H1 (cell line): ENCODE measurements at regions not wholly inside any gene's neighbourhood (a gene's known extent, or its start where the extent isn't known, plus 50 kb on each side); places are given as distances from the start of the nearest gene placed in this dataset.

Experiments used
- CTCF ChIA-PET: fragments of 300-600 bp; sonication (Branson Sonifier 250); formaldehyde crosslinking; loops from one replicate; lab custom pipeline; 2021; ENCODE audit not compliant: partially characterized antibody; lab: Charles Lee
- POLR2A ChIA-PET: fragments of 300-600 bp; sonication (Branson Sonifier 250); formaldehyde crosslinking; loops from one replicate; lab custom pipeline; 2021; ENCODE audit warnings: inconsistent platforms; ENCODE audit not compliant: partially characterized antibody; lab: Charles Lee
- DNase-seq, 2 experiments: peaks; one replicate each; pipeline versions ENCODE4 v3.0.0 to v3.0.0-alpha.2; 2010 to 2022; ENCODE audit warnings: low spot score in 2 of 2, low read depth in 1 of 2, mixed read lengths in 1 of 2
- FAIRE-seq: peaks from 2 replicates; lab custom pipeline; 2011; peaks lifted over from hg19 to GRCh38; lab: Jason Lieb, UNC
- H2AFZ ChIP-seq: 2 replicates; pipeline ENCODE4 v1.8.1; 2012; ENCODE audit warnings: low read length, inconsistent platforms
- H2AK5ac ChIP-seq: 2 replicates; pipeline ENCODE4 v1.6.1; 2013; ENCODE audit warnings: low read depth, low read length
- H2BK120ac ChIP-seq: replicated peaks from 2 replicates; pipeline ENCODE3; 2013; ENCODE audit warnings: low read depth, low read length, inconsistent platforms
- H2BK12ac ChIP-seq: 2 replicates; pipeline ENCODE4 v1.6.1; 2013; ENCODE audit warnings: low read depth, low read length
- H2BK15ac ChIP-seq: 2 replicates; pipeline ENCODE4 v1.6.1; 2013; ENCODE audit warnings: low read length
- H2BK20ac ChIP-seq: 2 replicates; pipeline ENCODE4 v1.6.1; 2013; ENCODE audit warnings: low read length
- H2BK5ac ChIP-seq: 2 replicates; pipeline ENCODE4 v1.6.1; 2013; ENCODE audit warnings: low read depth, low read length
- H3K14ac ChIP-seq: 2 replicates; pipeline ENCODE4 v1.6.1; 2013; ENCODE audit warnings: inconsistent platforms; ENCODE audit not compliant: insufficient read length
- H3K18ac ChIP-seq: 2 replicates; pipeline ENCODE4 v1.6.1; 2013; ENCODE audit warnings: low read length; ENCODE audit errors: extremely low read depth
- H3K23ac ChIP-seq: 2 replicates; pipeline ENCODE4 v1.6.1; 2013; ENCODE audit warnings: inconsistent platforms; ENCODE audit not compliant: insufficient read length
- H3K23me2 ChIP-seq: 2 replicates; pipeline ENCODE4 v1.6.1; 2013; ENCODE audit warnings: low read depth, low read length
- H3K27ac ChIP-seq: 2 replicates; pipeline ENCODE4 v1.6.1; 2011; ENCODE audit warnings: low read depth, low read length, inconsistent platforms
- H3K27me3 ChIP-seq, 4 experiments: replicated peaks in 1 of 4; 1 replicate in 1 of 4; 2 replicates in 3 of 4; pipeline versions ENCODE4 v1.6.1 to v1.8.1; 2011 to 2013; ENCODE audit warnings: low read length in 3 of 4, mild to moderate bottlenecking in 3 of 4, inconsistent platforms in 2 of 4, mixed read lengths in 2 of 4, moderate library complexity in 1 of 4; ENCODE audit not compliant: control insufficient read depth in 3 of 4, insufficient read depth in 3 of 4; ENCODE audit errors: extremely low read depth in 1 of 4
- H3K36me3 ChIP-seq, 4 experiments: 2 replicates each; pipeline versions ENCODE4 v1.6.1 to v1.8.1; 2011 to 2013; ENCODE audit warnings: mild to moderate bottlenecking in 4 of 4, low read length in 3 of 4, moderate library complexity in 2 of 4, control low read depth in 1 of 4, inconsistent platforms in 1 of 4; ENCODE audit not compliant: insufficient read depth in 4 of 4, control insufficient read depth in 2 of 4
- H3K4ac ChIP-seq: replicated peaks from 2 replicates; pipeline ENCODE3; 2013; ENCODE audit warnings: low read length, low read depth, mixed read lengths, inconsistent platforms; ENCODE audit not compliant: insufficient read length
- H3K4me1 ChIP-seq, 4 experiments: replicated peaks in 1 of 4; 1 replicate in 1 of 4; 2 replicates in 3 of 4; pipeline versions ENCODE4 v1.6.1 to v1.8.1; 2011 to 2013; ENCODE audit warnings: low read length in 3 of 4, inconsistent platforms in 2 of 4, mixed read lengths in 1 of 4; ENCODE audit not compliant: insufficient read depth in 4 of 4, control insufficient read depth in 3 of 4
- H3K4me2 ChIP-seq, 2 experiments: 2 replicates each; pipeline versions ENCODE4 v1.6.1 to v1.8.1; 2011 to 2013; ENCODE audit warnings: low read depth in 2 of 2, low read length in 2 of 2, control low read depth in 1 of 2, inconsistent platforms in 1 of 2, mild to moderate bottlenecking in 1 of 2; ENCODE audit not compliant: insufficient read depth in 1 of 2
- H3K4me3 ChIP-seq, 4 experiments: fragments of 200-600, 300-600 bp in 1 of 4; sonication (generic), shearing (Covaris generic), sonication (Bioruptor Twin) in 1 of 4; 2 replicates each; pipeline versions ENCODE4 v1.5.1 to v1.8.1; 2011 to 2016; ENCODE audit warnings: low read length in 4 of 4, low read depth in 3 of 4, control low read depth in 2 of 4, inconsistent platforms in 2 of 4, mild to moderate bottlenecking in 2 of 4, mixed read lengths in 1 of 4, moderate library complexity in 1 of 4; ENCODE audit not compliant: insufficient read depth in 2 of 4; ENCODE audit errors: extremely low read depth in 1 of 4
- H3K56ac ChIP-seq: replicated peaks from 2 replicates; pipeline ENCODE3; 2013; ENCODE audit warnings: low read depth, mild to moderate bottlenecking, mixed read lengths, low read length, inconsistent platforms; ENCODE audit not compliant: insufficient read length
- H3K79me1 ChIP-seq: 2 replicates; pipeline ENCODE4 v1.6.1; 2013; ENCODE audit warnings: low read depth, low read length, control low read depth
- H3K79me2 ChIP-seq, 2 experiments: 2 replicates each; pipeline versions ENCODE4 v1.6.1 to v1.8.1; 2012 to 2013; ENCODE audit warnings: low read length in 2 of 2, mild to moderate bottlenecking in 2 of 2, inconsistent platforms in 1 of 2; ENCODE audit not compliant: insufficient read depth in 2 of 2, control insufficient read depth in 1 of 2
- H3K9ac ChIP-seq, 4 experiments: replicated peaks in 1 of 4; 1 replicate in 1 of 4; 2 replicates in 3 of 4; pipeline versions ENCODE4 v1.6.1 to v1.8.1; 2011 to 2013; ENCODE audit warnings: low read depth in 3 of 4, low read length in 3 of 4, control low read depth in 2 of 4, mild to moderate bottlenecking in 2 of 4, moderate library complexity in 2 of 4, inconsistent platforms in 1 of 4; ENCODE audit errors: extremely low read depth in 1 of 4
- H3K9me3 ChIP-seq, 2 experiments: 2 replicates each; pipeline versions ENCODE4 v1.6.1 to v1.8.1; 2012 to 2013; ENCODE audit warnings: mild to moderate bottlenecking in 2 of 2, moderate library complexity in 2 of 2, control low read depth in 1 of 2, inconsistent platforms in 1 of 2, low read depth in 1 of 2, low read length in 1 of 2, mixed read lengths in 1 of 2; ENCODE audit not compliant: insufficient read depth in 2 of 2
- H4K20me1 ChIP-seq, 2 experiments: replicated peaks in 1 of 2; 2 replicates each; pipeline versions ENCODE3 to v1.8.1; 2011 to 2013; ENCODE audit warnings: inconsistent platforms in 2 of 2, low read length in 2 of 2, mild to moderate bottlenecking in 1 of 2; ENCODE audit not compliant: insufficient read depth in 2 of 2, control insufficient read depth in 1 of 2
- H4K5ac ChIP-seq: 2 replicates; pipeline ENCODE4 v1.6.1; 2013; ENCODE audit warnings: low read length, low read depth, mixed read lengths, inconsistent platforms; ENCODE audit not compliant: insufficient read length
- H4K8ac ChIP-seq: 2 replicates; pipeline ENCODE4 v1.8.0; 2013; ENCODE audit warnings: mild to moderate bottlenecking, moderate library complexity, low read length, inconsistent platforms; ENCODE audit not compliant: insufficient read depth; ENCODE audit errors: extremely low read depth
- H4K91ac ChIP-seq: replicated peaks from 2 replicates; pipeline ENCODE3; 2013; ENCODE audit warnings: low read length, mixed read lengths, inconsistent platforms; ENCODE audit not compliant: insufficient read length
- ATF3 ChIP-seq: IDR thresholded peaks from 2 replicates; pipeline ENCODE4 v1.6.1; 2011; ENCODE audit warnings: low read depth, mild to moderate bottlenecking, low read length; ENCODE audit not compliant: insufficient read depth
- CBX5 ChIP-seq: fragments of 300-800, 300-1000 bp; sonication (generic); IDR thresholded peaks from 2 replicates; pipeline ENCODE4 v1.7.1; 2016; ENCODE audit warnings: antibody characterized with exemption, low read length, low read depth
- CEBPB ChIP-seq: IDR thresholded peaks from 2 replicates; pipeline ENCODE4 v1.6.1; 2012; ENCODE audit warnings: low read depth, low read length
- EP300 ChIP-seq, 2 experiments: IDR thresholded peaks; 1 replicate in 1 of 2; 2 replicates in 1 of 2; pipeline ENCODE4 v1.6.1; 2011 to 2012; ENCODE audit warnings: low read depth in 2 of 2, low read length in 2 of 2, mild to moderate bottlenecking in 2 of 2, borderline replicate concordance in 1 of 2, inconsistent platforms in 1 of 2, moderate library complexity in 1 of 2
- GABPA ChIP-seq: IDR thresholded peaks from 2 replicates; pipeline ENCODE4 v1.6.1; 2011; ENCODE audit warnings: mild to moderate bottlenecking, low read length, moderate library complexity, borderline replicate concordance; ENCODE audit not compliant: insufficient read depth
- JUN ChIP-seq: IDR thresholded peaks from 2 replicates; pipeline ENCODE4 v1.6.1; 2011; ENCODE audit warnings: low read depth, mild to moderate bottlenecking, improper control_type of control experiment, low read length
- JUND ChIP-seq: IDR thresholded peaks from 2 replicates; pipeline ENCODE4 v1.6.1; 2011; ENCODE audit warnings: mild to moderate bottlenecking, improper control_type of control experiment, low read length
- KDM5A ChIP-seq: fragments of 200-600 bp; IDR thresholded peaks from 2 replicates; pipeline ENCODE4 v1.7.1; 2012; ENCODE audit warnings: mild to moderate bottlenecking, low read length, inconsistent platforms, mixed read lengths
- PHF8 ChIP-seq: fragments of 200-600 bp; sonication (generic); conservative IDR thresholded peaks from 2 replicates; pipeline ENCODE4 v1.7.1; 2012; ENCODE audit warnings: low read depth, mild to moderate bottlenecking, inconsistent platforms, low read length, moderate library complexity
- RAD21 ChIP-seq, 2 experiments: IDR thresholded peaks in 1 of 2; conservative IDR thresholded peaks in 1 of 2; 2 replicates each; pipeline ENCODE4 v1.6.1; 2011; ENCODE audit warnings: low read depth in 2 of 2, low read length in 2 of 2, improper control_type of control experiment in 1 of 2, inconsistent platforms in 1 of 2, mild to moderate bottlenecking in 1 of 2, moderate library complexity in 1 of 2
- SIX5 ChIP-seq: IDR thresholded peaks from 2 replicates; pipeline ENCODE4 v1.6.1; 2011; ENCODE audit warnings: mild to moderate bottlenecking, low read depth, low read length
- SP1 ChIP-seq: IDR thresholded peaks from 2 replicates; pipeline ENCODE4 v1.6.1; 2011; ENCODE audit warnings: low read depth, low read length
- SUZ12 ChIP-seq: fragments of 200-600 bp; sonication (generic); IDR thresholded peaks from 2 replicates; pipeline ENCODE4 v1.6.1; 2012; ENCODE audit warnings: mild to moderate bottlenecking, inconsistent platforms, low read length, moderate library complexity, mixed read lengths
- WGBS, 2 experiments: shearing (Covaris generic) in 1 of 2; methylation state at CpG; one replicate each; pipeline versions ENCODE4 v1.1.6 to v1.1.7; 2013 to 2015; ENCODE audit warnings: low lambda C conversion rate in 2 of 2, mixed read lengths in 2 of 2, inconsistent platforms in 1 of 2, low coverage in 1 of 2, missing lambda C conversion rate in 1 of 2; ENCODE audit not compliant: insufficient replicate concordance in 2 of 2, insufficient coverage in 1 of 2, insufficient read length in 1 of 2; ENCODE audit errors: extremely low coverage in 1 of 2, missing lambda C conversion rate in 1 of 2; 5-methylcytosine and 5-hydroxymethylcytosine counted together
- TF ChIP-seq, protein P1 (sequence below): IDR thresholded peaks from 2 replicates; pipeline ENCODE4 v1.6.1; 2012; ENCODE audit warnings: inconsistent platforms

GRCh38 chr3:176934698-176935097 lies 262.6 kb downstream of the TBL1XR1 start:
- Histone ChIP-seq H3K4me1 (no peaks in the 10 kb centered on the region; a peak in 1 of 7 replicates), H4K8ac (no peak overlapping the region), H4K20me1 (no peaks in the 10 kb centered on the region), H3K79me1 (no peaks in the 10 kb centered on the region), H2AK5ac (no peak overlapping the region), H2AFZ (no peak overlapping the region), H2BK15ac (no peak overlapping the region), H3K27me3 (no peaks in the 10 kb centered on the region), H3K23ac (no peak overlapping the region), H3K56ac (no peak overlapping the region), H2BK5ac (no peak overlapping the region), H3K23me2 (no peaks in the 10 kb centered on the region), H3K4me3 (no peak overlapping the region), H2BK20ac (no peak overlapping the region), H3K4me2 (no peak overlapping the region), H3K27ac (no peak overlapping the region), H3K4ac (no peak overlapping the region), H2BK120ac (no peak overlapping the region), H3K14ac (no peak overlapping the region), H3K79me2 (no peaks in the 10 kb centered on the region), H3K9me3 (no peaks in the 10 kb centered on the region), H3K18ac (no peak overlapping the region), H2BK12ac (no peak overlapping the region), H4K91ac (no peak overlapping the region), H3K36me3 (no peaks in the 10 kb centered on the region), H3K9ac (no peak overlapping the region), H4K5ac (no peak overlapping the region)
- ChIA-PET POLR2A (no interaction called here), CTCF (interaction anchor here (0.8 to 1.8 kb wide), 2 partner anchors 62 kb away, joined by 5 to 8 read pairs; no protein-coding TSS in a partner anchor)
- DNase-seq: no peak
- FAIRE-seq: no peak
- 82% methylated on average over 2 of the region's 2 CpGs; no CpG with 5 or more reads in 1 of the 2 experiments for WGBS, 2 experiments
- TF ChIP-seq, protein P1, sequence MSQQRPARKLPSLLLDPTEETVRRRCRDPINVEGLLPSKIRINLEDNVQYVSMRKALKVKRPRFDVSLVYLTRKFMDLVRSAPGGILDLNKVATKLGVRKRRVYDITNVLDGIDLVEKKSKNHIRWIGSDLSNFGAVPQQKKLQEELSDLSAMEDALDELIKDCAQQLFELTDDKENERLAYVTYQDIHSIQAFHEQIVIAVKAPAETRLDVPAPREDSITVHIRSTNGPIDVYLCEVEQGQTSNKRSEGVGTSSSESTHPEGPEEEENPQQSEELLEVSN: no peak
- TF ChIP-seq JUN (no peak), JUND (no peak), ATF3 (no peak), KDM5A (no peak), CBX5 (no peak), GABPA (no peak), PHF8 (no peak), SUZ12 (no peak), SP1 (no peak), RAD21 (IDR thresholded peaks at IDR 0.05 in 1 of 2, conservative IDR thresholded peaks at IDR 0.05 in 1 of 2; ENCODE audit: low read depth in 2 of 2, low read length in 2 of 2) (no peak), CEBPB (no peak), SIX5 (no peak), EP300 (IDR thresholded peaks at IDR 0.05; ENCODE audit: borderline replicate concordance in 1 of 2, low read depth in 2 of 2, low read length in 2 of 2) (no peak)
